HepG2 (cell line): ENCODE measurements at regions not wholly inside any gene's neighbourhood (a gene's known extent, or its start where the extent isn't known, plus 50 kb on each side); places are given as distances from the start of the nearest gene placed in this dataset.

Source experiments
- ATAC-seq: fragments of 200-7000 bp; cut with Tn5 transposase; 3 replicates; pipeline ENCODE4 v1.9.1; 2020; ENCODE audit warnings: mild to moderate bottlenecking, moderate library complexity
- BruUV-seq: library from RNA; stranded (reverse); fragments of 400-500 nt; replicated peaks from 2 replicates; lab custom pipeline; 2021; lab: Mats Ljungman, UMichigan
- CTCF ChIA-PET: fragments of 300-600 bp; formaldehyde crosslinking; extraction: SDS; loops from one replicate; lab custom pipeline; 2021; ENCODE audit warnings: low total read pairs, inconsistent platforms, low intra/inter-chr PET ratio; lab: Yijun Ruan, JAX
- POLR2A ChIA-PET: fragments of 350-600 bp; sonication (Branson Sonifier 250); formaldehyde crosslinking; loops from one replicate; lab custom pipeline; 2020; ENCODE audit warnings: antibody characterized with exemption, inconsistent platforms; lab: Yijun Ruan, JAX
- DNase-seq: peaks from one replicate; pipeline ENCODE4 v3.0.0-alpha.2; 2015; ENCODE audit warnings: low spot score
- FAIRE-seq: peaks from 3 replicates; lab custom pipeline; 2011; peaks lifted over from hg19 to GRCh38; lab: Jason Lieb, UNC
- H2AFZ ChIP-seq: one replicate; pipeline ENCODE4 v1.6.1; 2011; ENCODE audit warnings: low read length, inconsistent platforms
- H3K27ac ChIP-seq: fragments of 300-600 bp; 3 replicates; pipeline ENCODE4 v1.8.0; 2011; ENCODE audit warnings: mixed run types, mild to moderate bottlenecking, mixed read lengths, low read length, inconsistent platforms; ENCODE audit not compliant: insufficient read depth; ENCODE audit errors: extremely low read length
- H3K27me3 ChIP-seq, 2 experiments: fragments of 200-600 bp in 1 of 2; 2 replicates in 1 of 2; 3 replicates in 1 of 2; pipeline versions ENCODE4 v1.6.0 to v1.8.0; 2011; ENCODE audit warnings: low read length in 2 of 2, mild to moderate bottlenecking in 2 of 2, moderate library complexity in 2 of 2, inconsistent platforms in 1 of 2; ENCODE audit not compliant: insufficient read depth in 2 of 2, control insufficient read depth in 1 of 2
- H3K36me3 ChIP-seq, 2 experiments: fragments of 200-600 bp in 1 of 2; replicated peaks in 1 of 2; 2 replicates in 1 of 2; 3 replicates in 1 of 2; pipeline versions ENCODE4 v1.5.1 to v1.8.0; 2011; ENCODE audit warnings: low read length in 2 of 2, inconsistent platforms in 1 of 2; ENCODE audit not compliant: insufficient read depth in 2 of 2, control insufficient read depth in 1 of 2
- H3K4me1 ChIP-seq: 2 replicates; pipeline ENCODE4 v1.5.1; 2012; ENCODE audit warnings: low read length, inconsistent platforms; ENCODE audit not compliant: insufficient read depth
- H3K4me2 ChIP-seq: 2 replicates; pipeline ENCODE4 v1.6.0; 2011; ENCODE audit warnings: low read depth, low read length, inconsistent platforms
- H3K4me3 ChIP-seq, 3 experiments: fragments of 200-600 bp in 1 of 3; sonication (generic), shearing (Covaris generic) in 1 of 3; replicated peaks in 1 of 3; 2 replicates each; pipeline ENCODE4 v1.5.1; 2011 to 2016; ENCODE audit warnings: low read length in 3 of 3, inconsistent platforms in 2 of 3, low read depth in 2 of 3, mild to moderate bottlenecking in 2 of 3, control low read depth in 1 of 3, mixed read lengths in 1 of 3; ENCODE audit not compliant: insufficient read depth in 1 of 3
- H3K79me2 ChIP-seq: one replicate; pipeline ENCODE4 v1.6.1; 2011; ENCODE audit warnings: low read length, inconsistent platforms; ENCODE audit not compliant: insufficient read depth
- H3K9ac ChIP-seq: 2 replicates; pipeline ENCODE4 v1.6.0; 2011; ENCODE audit warnings: mild to moderate bottlenecking, low read depth, low read length, inconsistent platforms; ENCODE audit not compliant: insufficient read depth
- H3K9me3 ChIP-seq: 2 replicates; pipeline ENCODE4 v1.5.1; 2012; ENCODE audit warnings: mild to moderate bottlenecking, low read length
- H4K20me1 ChIP-seq: 2 replicates; pipeline ENCODE4 v1.6.0; 2011; ENCODE audit warnings: inconsistent platforms, mild to moderate bottlenecking, low read length, moderate library complexity; ENCODE audit not compliant: insufficient read depth
- ATM ChIP-seq: fragments of 450-650 bp; IDR thresholded peaks from 2 replicates; pipeline ENCODE4 v1.7.1; 2017; ENCODE audit warnings: mild to moderate bottlenecking, borderline replicate concordance
- CHCHD3 ChIP-seq: sonication (generic); formaldehyde crosslinking; IDR thresholded peaks from 2 replicates; pipeline ENCODE4 v1.8.0; 2022; ENCODE audit warnings: mild to moderate bottlenecking, missing genetic modification reagents, moderate library complexity
- GPN1 ChIP-seq: sonication (generic); formaldehyde crosslinking; IDR thresholded peaks from 2 replicates; pipeline ENCODE4 v1.5.1; 2020; ENCODE audit warnings: missing genetic modification reagents, borderline replicate concordance
- MBNL3 ChIP-seq: fragments of 250-450 bp; sonication (Bioruptor Pico); conservative IDR thresholded peaks from 2 replicates; pipeline ENCODE4 v1.8.0; 2022; ENCODE audit warnings: mild to moderate bottlenecking, inconsistent platforms
- NR1H2 ChIP-seq: sonication (generic); formaldehyde crosslinking; IDR thresholded peaks from 2 replicates; pipeline ENCODE4 v1.8.1; 2022; ENCODE audit warnings: low read depth, missing genetic modification reagents, borderline replicate concordance
- SRSF9 ChIP-seq: fragments of 200-400 bp; formaldehyde crosslinking; IDR thresholded peaks from 2 replicates; pipeline ENCODE4 v1.6.1; 2018; ENCODE audit warnings: borderline replicate concordance, mild to moderate bottlenecking, low read depth, low read length; ENCODE audit not compliant: insufficient read depth, poor library complexity, severe bottlenecking
- ZFP90 ChIP-seq: sonication (generic); formaldehyde crosslinking; IDR thresholded peaks from 2 replicates; pipeline ENCODE4 v1.8.0; 2022; ENCODE audit warnings: missing genetic modification reagents, mild to moderate bottlenecking, inconsistent platforms, borderline replicate concordance
- ZNF136 ChIP-seq: sonication (generic); formaldehyde crosslinking; IDR thresholded peaks from 2 replicates; pipeline ENCODE4 v1.8.1; 2022; ENCODE audit warnings: low read depth, mild to moderate bottlenecking, moderate library complexity, missing genetic modification reagents
- ZNF24 ChIP-seq: fragments of 450-650 bp; IDR thresholded peaks from 2 replicates; pipeline ENCODE4 v1.6.1; 2017; ENCODE audit warnings: antibody characterized with exemption, mild to moderate bottlenecking
- ZNF3 ChIP-seq: IDR thresholded peaks from 2 replicates; pipeline ENCODE4 v1.7.0; 2017; ENCODE audit warnings: inconsistent platforms
- WGBS: methylation state at CpG from one replicate; pipeline ENCODE4 v1.1.6; 2017; ENCODE audit warnings: low lambda C conversion rate; 5-methylcytosine and 5-hydroxymethylcytosine counted together
- in situ Hi-C: cut with HindIII; loops from 2 replicates; pipeline ENCODE4 v1.10.0; 2017; ENCODE audit warnings: low pct_unique_long_range_greater_than_20kb; ENCODE audit not compliant: extremely low pct_ligation_motif_present
- intact Hi-C: fragments of 100-400 bp; cut with micrococcal nuclease; formaldehyde crosslinking; loops from one replicate; pipeline ENCODE4 v1.10.0; 2022; ENCODE audit not compliant: unreplicated experiment
- TF ChIP-seq, protein P1 (sequence below): sonication (generic); formaldehyde crosslinking; IDR thresholded peaks from 2 replicates; pipeline ENCODE4 v1.5.1; 2020; ENCODE audit warnings: missing genetic modification reagents, mild to moderate bottlenecking, borderline replicate concordance
- TF ChIP-seq, protein P2 (sequence below): sonication (generic); formaldehyde crosslinking; IDR thresholded peaks from 2 replicates; pipeline ENCODE4 v1.5.1; 2020; ENCODE audit warnings: missing genetic modification reagents, mild to moderate bottlenecking, borderline replicate concordance
- TF ChIP-seq, protein P3 (sequence below): sonication (generic); formaldehyde crosslinking; IDR thresholded peaks from 2 replicates; pipeline ENCODE4 v1.4.0; 2020; ENCODE audit warnings: mild to moderate bottlenecking, missing genetic modification reagents

DNA sequence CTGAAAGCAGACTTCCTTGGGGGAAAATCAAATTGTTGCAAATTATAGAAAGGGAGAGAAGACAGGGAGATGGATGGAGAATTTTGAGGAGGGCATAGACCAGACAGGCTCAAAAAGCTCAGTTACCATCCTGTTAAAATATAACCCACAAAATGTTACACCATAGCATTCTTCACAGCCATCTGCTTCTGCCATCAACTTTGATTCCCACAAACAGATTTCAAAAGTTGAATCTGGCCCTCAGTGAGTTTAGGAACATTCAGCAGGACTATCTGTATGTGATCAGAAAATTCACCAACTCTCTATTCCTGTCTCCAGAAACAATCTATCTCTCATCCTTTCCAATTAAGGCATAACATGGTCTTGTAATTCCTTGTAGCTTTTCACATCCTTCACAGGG is 159.8 kb upstream of the CCDC68 start (continued):
- TF ChIP-seq, protein P1, sequence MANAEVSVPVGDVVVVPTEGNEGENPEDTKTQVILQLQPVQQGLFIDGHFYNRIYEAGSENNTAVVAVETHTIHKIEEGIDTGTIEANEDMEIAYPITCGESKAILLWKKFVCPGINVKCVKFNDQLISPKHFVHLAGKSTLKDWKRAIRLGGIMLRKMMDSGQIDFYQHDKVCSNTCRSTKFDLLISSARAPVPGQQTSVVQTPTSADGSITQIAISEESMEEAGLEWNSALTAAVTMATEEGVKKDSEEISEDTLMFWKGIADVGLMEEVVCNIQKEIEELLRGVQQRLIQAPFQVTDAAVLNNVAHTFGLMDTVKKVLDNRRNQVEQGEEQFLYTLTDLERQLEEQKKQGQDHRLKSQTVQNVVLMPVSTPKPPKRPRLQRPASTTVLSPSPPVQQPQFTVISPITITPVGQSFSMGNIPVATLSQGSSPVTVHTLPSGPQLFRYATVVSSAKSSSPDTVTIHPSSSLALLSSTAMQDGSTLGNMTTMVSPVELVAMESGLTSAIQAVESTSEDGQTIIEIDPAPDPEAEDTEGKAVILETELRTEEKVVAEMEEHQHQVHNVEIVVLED (CRISPR knock-in tag) = no peak
- no peak for TF ChIP-seq SRSF9
- no peak for TF ChIP-seq ZNF24

DNA sequence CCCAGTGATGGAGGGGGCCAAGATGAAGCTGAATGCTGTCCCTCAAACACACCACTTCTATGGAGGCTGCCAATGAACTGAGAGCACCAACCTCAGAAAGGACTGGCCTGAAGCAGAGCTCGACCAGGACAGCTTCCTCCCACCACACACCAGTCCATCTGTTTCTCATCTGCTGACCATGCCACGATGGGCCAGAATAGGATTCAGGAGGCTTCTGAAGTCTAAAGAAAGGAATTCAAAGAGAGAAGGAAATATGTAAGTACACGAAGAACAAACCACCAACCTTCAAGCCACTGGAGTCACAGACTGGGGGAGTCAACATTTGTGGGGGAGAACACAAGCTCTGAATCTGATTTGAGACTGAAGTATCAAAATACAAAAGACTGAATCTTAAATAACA is 157.6 kb upstream of the CCDC68 start:
- no peaks in the 10 kb centered on the region for H3K27me3 ChIP-seq
- no peaks in the 10 kb centered on the region for H4K20me1 ChIP-seq
- no peaks in the 10 kb centered on the region for H3K79me2 ChIP-seq
- H3K27ac ChIP-seq = no peak overlapping the region
- H3K4me3 ChIP-seq = no peak overlapping the region
- H2AFZ ChIP-seq = no peak overlapping the region
- WGBS = 0% methylated on average over 3 of the region's 3 CpGs
- ChIA-PET POLR2A (no interaction called here), CTCF (no interaction called here)
- in situ Hi-C loops = no loop called here
- TF ChIP-seq CHCHD3 (CRISPR knock-in tag) (no peak), ZNF3 (no peak), MBNL3 (CRISPR knock-in tag) (no peak), NR1H2 (CRISPR knock-in tag) (no peak), ZNF136 (CRISPR knock-in tag) (no peak), GPN1 (CRISPR knock-in tag) (no peak), ZFP90 (CRISPR knock-in tag) (no peak), ATM (no peak)
- TF ChIP-seq, protein P2, sequence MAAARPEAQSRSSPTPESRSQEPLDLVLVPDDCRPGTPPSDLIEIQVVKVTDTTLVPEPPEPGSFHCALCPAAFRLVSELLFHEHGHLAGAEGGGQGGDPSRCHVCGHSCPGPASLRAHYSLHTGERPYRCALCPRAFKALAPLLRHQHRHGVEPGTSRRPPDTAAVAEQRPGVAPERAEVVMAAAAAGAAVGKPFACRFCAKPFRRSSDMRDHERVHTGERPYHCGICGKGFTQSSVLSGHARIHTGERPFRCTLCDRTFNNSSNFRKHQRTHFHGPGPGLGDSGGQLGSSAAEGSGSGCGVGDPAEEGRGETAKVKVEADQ (CRISPR knock-in tag) = no peak
- TF ChIP-seq, protein P3, sequence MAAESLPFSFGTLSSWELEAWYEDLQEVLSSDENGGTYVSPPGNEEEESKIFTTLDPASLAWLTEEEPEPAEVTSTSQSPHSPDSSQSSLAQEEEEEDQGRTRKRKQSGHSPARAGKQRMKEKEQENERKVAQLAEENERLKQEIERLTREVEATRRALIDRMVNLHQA (CRISPR knock-in tag) = no peak
- H3K9ac ChIP-seq = no peak overlapping the region
- intact Hi-C loops = no loop called here
- FAIRE-seq (no peak), DNase-seq (no peak), ATAC-seq (no peak)
- H3K4me1 ChIP-seq = no peaks in the 10 kb centered on the region
- H3K9me3 ChIP-seq = no peaks in the 10 kb centered on the region; the same call in 1 of the 2 replicates
- BruUV-seq = no TSS peak
- H3K4me2 ChIP-seq = no peak overlapping the region
- H3K36me3 ChIP-seq = no peaks in the 10 kb centered on the region
